Omental fat pad (tissue), 3 donors: ENCODE measurements at regions not wholly inside any gene's neighbourhood (a gene's known extent, or its start where the extent isn't known, plus 50 kb on each side); places are given as distances from the start of the nearest gene placed in this dataset.

ENCODE experiments used
- ATAC-seq: fragments of 150-250 bp; one replicate; pipeline ENCODE4 v1.9.1; 2016; ENCODE audit warnings: mild to moderate bottlenecking, moderate library complexity; ENCODE audit not compliant: low FRiP score
- DNase-seq: peaks from one replicate; pipeline ENCODE4 v3.0.0-alpha.2; 2019; ENCODE audit warnings: low spot score
- CTCF ChIP-seq, 3 donors: fragments of 450-650 bp; IDR thresholded peaks; one replicate each; pipeline ENCODE4 v1.5.1; 2016 to 2017; ENCODE audit warnings: antibody characterized with exemption in 3 of 3, mild to moderate bottlenecking in 3 of 3, moderate library complexity in 2 of 3

GRCh38 chr5:56492812-56493211 lies 259.7 kb upstream of the ANKRD55 start:
- DNase-seq, result no peak
- TF ChIP-seq CTCF (IDR thresholded peaks at IDR 0.05), result no peak
- no peak for ATAC-seq

- ATAC-seq (no peak), DNase-seq (no peak)
Measured at GRCh38 chr5:56490971-56491468, 257.9 kb upstream of the ANKRD55 start.

GRCh38 chr5:56489272-56489671 lies 256.1 kb upstream of the ANKRD55 start:
- ATAC-seq, result no peak
- TF ChIP-seq CTCF (IDR thresholded peaks at IDR 0.05), result no peak
- no peak for DNase-seq

More at GRCh38 chr5:56490971-56491468, 257.9 kb upstream of the ANKRD55 start:
- no peak for TF ChIP-seq CTCF (IDR thresholded peaks at IDR 0.05)

GRCh38 chr5:56487528-56488115 lies 254.5 kb upstream of the ANKRD55 start:
- no peak for TF ChIP-seq CTCF (IDR thresholded peaks at IDR 0.05)
- ATAC-seq (no peak), DNase-seq (no peak)

- ATAC-seq (no peak), DNase-seq (no peak)
- no peak for TF ChIP-seq CTCF (IDR thresholded peaks at IDR 0.05)
Measured at GRCh38 chr5:56482363-56482762, 249.2 kb upstream of the ANKRD55 start.

- DNase-seq (no peak), ATAC-seq (peak; percentile 37)
- no peak for TF ChIP-seq CTCF (IDR thresholded peaks at IDR 0.05)
Measured at GRCh38 chr5:56481428-56482357, 248.6 kb upstream of the ANKRD55 start.
